GM23248 (cell line): ENCODE measurements at regions not wholly inside any gene's neighbourhood (a gene's known extent, or its start where the extent isn't known, plus 50 kb on each side); places are given as distances from the start of the nearest gene placed in this dataset.
A peak's percentile ranks its signal among the peaks of the same experiment; 100 is the strongest.
"Not testable (repeated sequence)": the region's sequence is repeated elsewhere in the genome, so short reads cannot be mapped to it uniquely, and the experiment has no call there.

Source experiments
- DNase-seq: peaks from one replicate; pipeline ENCODE4 v3.0.0-alpha.2; 2015
- H2AFZ ChIP-seq: fragments of 200-600 bp; sonication (generic); 2 replicates; pipeline ENCODE4 v1.6.1; 2016; ENCODE audit warnings: antibody characterized with exemption
- H3F3A ChIP-seq: fragments of 200-600 bp; sonication (generic); 2 replicates; pipeline ENCODE4 v1.6.1; 2016; ENCODE audit warnings: mild to moderate bottlenecking, antibody characterized with exemption, mixed run types; ENCODE audit not compliant: insufficient read depth
- H3K27ac ChIP-seq: fragments of 200-600 bp; sonication (generic); 2 replicates; pipeline ENCODE4 v1.5.1; 2016; ENCODE audit warnings: mild to moderate bottlenecking
- H3K27me3 ChIP-seq: fragments of 200-600 bp; sonication (generic); replicated peaks from 2 replicates; pipeline ENCODE4 v1.6.1; 2016; ENCODE audit warnings: mild to moderate bottlenecking; ENCODE audit not compliant: insufficient read depth
- H3K36me3 ChIP-seq: fragments of 200-600 bp; sonication (generic); 2 replicates; pipeline ENCODE4 v1.6.1; 2016; ENCODE audit warnings: low read depth, mild to moderate bottlenecking
- H3K4me1 ChIP-seq: fragments of 200-600 bp; sonication (generic); 2 replicates; pipeline ENCODE4 v1.6.1; 2016; ENCODE audit warnings: mild to moderate bottlenecking; ENCODE audit not compliant: insufficient read depth
- H3K4me2 ChIP-seq: fragments of 200-600 bp; sonication (generic); one replicate; pipeline ENCODE4 v1.6.1; 2016; ENCODE audit warnings: mild to moderate bottlenecking; ENCODE audit not compliant: unreplicated experiment
- H3K4me3 ChIP-seq: fragments of 200-600 bp; sonication (generic); 2 replicates; pipeline ENCODE4 v1.5.1; 2016; ENCODE audit warnings: mild to moderate bottlenecking
- H3K79me2 ChIP-seq: fragments of 200-600 bp; sonication (generic); 2 replicates; pipeline ENCODE4 v1.6.1; 2016; ENCODE audit warnings: mild to moderate bottlenecking; ENCODE audit not compliant: insufficient read depth
- H3K9ac ChIP-seq: fragments of 200-600 bp; sonication (generic); 2 replicates; pipeline ENCODE4 v1.6.1; 2016; ENCODE audit warnings: mild to moderate bottlenecking
- H3K9me2 ChIP-seq: fragments of 200-600 bp; sonication (generic); 2 replicates; pipeline ENCODE4 v1.6.1; 2016; ENCODE audit warnings: mixed run types, mild to moderate bottlenecking, moderate library complexity; ENCODE audit not compliant: insufficient read depth
- H3K9me3 ChIP-seq: fragments of 200-600 bp; sonication (generic); one replicate; pipeline ENCODE4 v1.6.1; 2017; ENCODE audit warnings: low read depth
- H4K20me1 ChIP-seq: fragments of 200-600 bp; sonication (generic); 2 replicates; pipeline ENCODE4 v1.6.0; 2016; ENCODE audit not compliant: insufficient read depth
- EZH2 ChIP-seq: fragments of 200-600 bp; sonication (generic); IDR thresholded peaks from 2 replicates; pipeline ENCODE4 v1.6.1; 2018; ENCODE audit warnings: antibody characterized with exemption, mild to moderate bottlenecking; ENCODE audit not compliant: insufficient read depth, poor library complexity, severe bottlenecking
- EZH2phosphoT487 ChIP-seq: fragments of 200-600 bp; sonication (generic); IDR thresholded peaks from 2 replicates; pipeline ENCODE4 v1.6.1; 2018; ENCODE audit warnings: antibody characterized with exemption, moderate library complexity, mild to moderate bottlenecking, low read depth; ENCODE audit not compliant: insufficient read depth
- WGBS, 2 experiments: methylation state at CpG; one replicate each; pipeline ENCODE4 v1.1.6; 2015 to 2017; ENCODE audit warnings: low lambda C conversion rate in 2 of 2, low coverage in 1 of 2; ENCODE audit errors: missing lambda C conversion rate in 2 of 2; 5-methylcytosine and 5-hydroxymethylcytosine counted together
- in situ Hi-C: fragments of 300-500 bp; cut with MboI; formaldehyde crosslinking; loops from 2 replicates; pipeline ENCODE4 v1.15.0; 2020

- no peaks in the 10 kb centered on the region for H4K20me1 ChIP-seq
- peak; percentile 46 for DNase-seq
- no peaks in the 10 kb centered on the region for H3F3A ChIP-seq
- in situ Hi-C loops, result no loop called here
- H3K27ac ChIP-seq, result no peak overlapping the region
- no peaks in the 10 kb centered on the region for H3K4me1 ChIP-seq
- H3K9me2 ChIP-seq, result no peaks in the 10 kb centered on the region
- no peak overlapping the region for H3K4me3 ChIP-seq
- no peak overlapping the region for H3K9ac ChIP-seq
- 9 to 11% methylated on average over 2 of the region's 2 CpGs for WGBS, 2 experiments
- H3K4me2 ChIP-seq, result no peak overlapping the region
- no peaks in the 10 kb centered on the region for H3K9me3 ChIP-seq
- H2AFZ ChIP-seq, result no peak overlapping the region
- no peaks in the 10 kb centered on the region for H3K79me2 ChIP-seq
- TF ChIP-seq EZH2 (no peak), EZH2phosphoT487 (no peak)
- H3K27me3 ChIP-seq, result no peaks in the 10 kb centered on the region; the same call in 1 of the 2 replicates
- H3K36me3 ChIP-seq, result no peaks in the 10 kb centered on the region
Observed at GRCh38 chr10:122780391-122780790, 65.3 kb downstream of the CUZD1 start.

GRCh38 chr10:122779924-122780323 lies 65.7 kb downstream of the CUZD1 start:
- no peaks in the 10 kb centered on the region for H3K4me1 ChIP-seq
- no peaks in the 10 kb centered on the region for H3K9me3 ChIP-seq
- H3F3A ChIP-seq, result no peaks in the 10 kb centered on the region
- H3K9me2 ChIP-seq, result no peaks in the 10 kb centered on the region
- in situ Hi-C loops, result no loop called here
- no peak overlapping the region for H3K27ac ChIP-seq
- 54 to 59% methylated on average over 13 of the region's 13 CpGs for WGBS, 2 experiments
- no peak overlapping the region for H3K4me3 ChIP-seq
- no peak overlapping the region for H2AFZ ChIP-seq
- H4K20me1 ChIP-seq, result no peaks in the 10 kb centered on the region
- TF ChIP-seq EZH2phosphoT487 (no peak), EZH2 (no peak)
- H3K36me3 ChIP-seq, result no peaks in the 10 kb centered on the region
- no peak overlapping the region for H3K9ac ChIP-seq
- DNase-seq, result no peak
- no peak overlapping the region for H3K4me2 ChIP-seq
- H3K79me2 ChIP-seq, result no peaks in the 10 kb centered on the region
- H3K27me3 ChIP-seq, result no peaks in the 10 kb centered on the region; the same call in 1 of the 2 replicates

GRCh38 chr10:122777515-122778059 lies 68.1 kb downstream of the CUZD1 start:
- Histone ChIP-seq H3K9me2 (no peaks in the 10 kb centered on the region), H3K4me3 (no peak overlapping the region), H3F3A (no peaks in the 10 kb centered on the region), H3K27ac (no peak overlapping the region), H3K9me3 (no peaks in the 10 kb centered on the region), H3K27me3 (no peaks in the 10 kb centered on the region; the same call in 1 of the 2 replicates), H3K9ac (no peak overlapping the region), H3K4me1 (no peaks in the 10 kb centered on the region), H3K36me3 (no peaks in the 10 kb centered on the region), H2AFZ (no peak overlapping the region), H3K79me2 (no peaks in the 10 kb centered on the region), H3K4me2 (no peak overlapping the region), H4K20me1 (no peaks in the 10 kb centered on the region)
- WGBS, 2 experiments, result 43 to 44% methylated on average over 13 to 14 of the region's 14 CpGs
- no peak for DNase-seq
- in situ Hi-C loops, result no loop called here
- no peak for TF ChIP-seq EZH2
- no peak for TF ChIP-seq EZH2phosphoT487

- DNase-seq, result no peak
- TF ChIP-seq EZH2phosphoT487, result no peak
- TF ChIP-seq EZH2, result no peak
- Histone ChIP-seq H3K9ac (no peak overlapping the region), H3K9me2 (no peaks in the 10 kb centered on the region), H3K4me2 (no peak overlapping the region), H3K79me2 (no peaks in the 10 kb centered on the region), H3K27me3 (no peaks in the 10 kb centered on the region; the same call in 1 of the 2 replicates), H2AFZ (no peak overlapping the region), H3K9me3 (no peaks in the 10 kb centered on the region), H4K20me1 (no peaks in the 10 kb centered on the region), H3K27ac (no peak overlapping the region), H3K36me3 (no peaks in the 10 kb centered on the region), H3K4me1 (no peaks in the 10 kb centered on the region), H3F3A (no peaks in the 10 kb centered on the region), H3K4me3 (no peak overlapping the region)
- 18 to 24% methylated on average over 2 of the region's 2 CpGs for WGBS, 2 experiments
- in situ Hi-C loops, result no loop called here
Observed at GRCh38 chr10:122774231-122774630, 71.4 kb downstream of the CUZD1 start.

GRCh38 chr10:122771404-122771803 lies 71.8 kb upstream of the C10orf120 start:
- H3K9me3 ChIP-seq, H3F3A ChIP-seq, H2AFZ ChIP-seq, H3K4me1 ChIP-seq, H3K4me3 ChIP-seq, H3K79me2 ChIP-seq, H3K27ac ChIP-seq, H3K27me3 ChIP-seq, in situ Hi-C loops, DNase-seq, H4K20me1 ChIP-seq, H3K36me3 ChIP-seq, H3K4me2 ChIP-seq, H3K9ac ChIP-seq, H3K9me2 ChIP-seq: not testable (repeated sequence)
- WGBS, 2 experiments, result 69 to 73% methylated on average over 12 of the region's 12 CpGs
